ENCODE measurements at regions not wholly inside any gene's neighbourhood (a gene's known extent, or its start where the extent isn't known, plus 50 kb on each side); places are given as distances from the start of the nearest gene placed in this dataset.
"Not testable (repeated sequence)": the region's sequence is repeated elsewhere in the genome, so short reads cannot be mapped to it uniquely, and the experiment has no call there.

DNA sequence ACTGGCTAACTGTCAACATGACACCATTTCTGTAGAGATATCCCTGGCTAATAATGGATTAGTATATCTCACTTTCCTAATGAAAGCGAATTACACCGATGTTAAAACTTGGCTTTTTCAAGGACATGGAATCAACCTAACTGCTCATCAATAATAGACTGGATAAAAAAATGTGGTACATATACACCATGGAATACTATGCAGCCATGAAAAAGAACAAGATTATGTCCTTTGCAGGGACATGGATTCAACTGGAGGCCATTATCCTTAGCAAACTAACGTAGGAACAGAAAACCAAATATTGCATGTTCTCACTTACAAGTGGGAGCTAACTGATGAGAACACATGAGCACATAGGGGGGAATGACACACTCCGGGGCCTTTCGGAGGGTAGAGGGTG, 62.6 kb downstream of the ZIC1 start:
- no peak for DNase-seq

DNA sequence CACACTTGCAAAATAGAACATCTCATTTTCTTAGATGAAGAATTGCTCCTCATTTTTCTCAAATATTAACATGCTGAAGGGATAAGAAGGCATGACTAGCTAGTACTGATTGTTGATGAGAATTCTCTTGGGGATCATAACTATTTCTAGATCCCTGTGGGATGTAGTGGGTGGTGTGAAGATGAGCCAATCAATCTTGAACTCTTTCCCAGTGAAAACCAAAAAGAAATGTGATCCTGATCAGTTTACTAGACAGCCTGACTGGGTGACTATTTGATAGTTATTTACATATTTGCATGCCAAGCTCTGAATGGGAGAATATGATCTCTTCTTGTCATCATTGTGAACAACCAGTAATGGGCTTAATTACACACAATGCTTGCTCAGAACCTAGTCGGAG, 63.7 kb downstream of the ZIC1 start:
- no peak for DNase-seq

GRCh38 chr3:147483145-147483544, 74.0 kb downstream of the ZIC1 start:
- DNase-seq: no peak

DNA sequence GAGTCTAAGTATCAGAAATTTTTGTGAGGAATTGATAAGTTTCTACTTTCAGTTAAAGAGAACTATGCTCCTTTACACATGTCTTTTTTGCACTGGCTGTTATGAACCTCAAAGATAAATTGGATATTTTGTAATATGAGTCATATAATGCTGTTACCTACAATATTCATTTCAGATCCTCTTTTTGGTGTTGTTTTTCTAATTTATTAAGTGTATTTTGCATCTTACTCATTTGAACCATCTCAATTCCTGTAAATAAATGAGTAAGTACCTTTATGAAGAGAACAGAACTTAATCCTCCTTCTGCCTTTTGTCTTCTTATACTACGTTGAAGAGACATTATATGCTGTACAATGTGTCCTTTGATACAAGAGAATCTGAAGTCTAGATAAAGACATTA, 74.4 kb downstream of the ZIC1 start:
- no peak for DNase-seq

DNA sequence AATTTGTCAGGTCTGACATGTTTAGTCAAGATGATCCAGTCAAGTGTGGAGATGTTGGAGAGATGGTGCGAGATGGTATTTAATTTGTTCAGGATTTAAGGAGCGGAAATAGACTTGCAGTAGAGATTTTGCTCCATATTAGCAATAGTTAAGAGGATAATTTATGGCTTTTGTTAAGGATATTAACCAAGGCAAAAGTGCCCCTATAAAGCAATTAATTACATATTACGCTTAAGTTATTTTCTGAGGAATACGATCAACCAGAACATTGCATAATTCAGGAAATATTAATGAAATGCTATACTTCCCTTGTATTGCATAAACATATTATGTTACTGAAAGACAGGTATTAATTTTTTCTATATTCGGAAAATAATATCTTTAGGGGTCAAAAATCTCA, 83.9 kb downstream of the ZIC1 start:
- no peak for DNase-seq

DNA sequence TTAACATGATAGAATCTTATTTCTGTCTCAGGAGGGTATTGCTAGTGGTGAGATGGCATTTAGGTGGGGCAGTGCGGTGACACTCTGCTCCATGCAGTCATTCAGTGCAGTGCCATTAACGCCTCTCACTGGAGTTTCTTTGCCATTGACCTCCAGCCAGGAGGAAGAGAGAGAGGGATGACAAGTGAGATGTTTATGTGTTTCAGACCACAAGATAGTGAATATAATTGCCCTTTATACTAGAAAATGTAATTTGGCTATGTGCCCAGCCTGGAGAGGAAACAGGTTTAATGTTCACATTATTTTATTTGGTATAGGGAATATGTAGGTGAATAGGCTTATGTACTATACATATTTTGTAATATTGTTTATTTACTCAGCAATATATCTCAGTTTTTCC, 84.5 kb downstream of the ZIC1 start:
- no peak for DNase-seq

DNA sequence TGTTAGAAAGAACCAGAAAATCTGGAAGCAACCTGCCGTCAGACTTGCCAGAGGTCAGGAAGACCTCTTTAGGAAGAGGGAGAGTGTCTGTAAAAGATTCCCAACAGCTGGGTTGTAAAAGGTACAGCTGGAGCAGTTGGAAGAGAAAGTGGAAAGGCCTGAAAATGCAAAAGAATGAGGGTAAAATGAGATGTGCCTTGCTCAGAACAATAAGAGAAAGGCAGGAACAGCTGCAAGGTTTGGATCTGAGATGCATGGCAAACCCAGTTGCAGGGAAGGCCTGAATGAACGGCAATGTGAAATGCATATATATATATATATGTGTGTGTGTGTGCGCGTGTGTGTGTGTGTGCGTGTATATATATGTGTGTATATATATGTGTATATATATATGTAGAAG, 88.1 kb downstream of the ZIC1 start:
- no peak for DNase-seq

DNA sequence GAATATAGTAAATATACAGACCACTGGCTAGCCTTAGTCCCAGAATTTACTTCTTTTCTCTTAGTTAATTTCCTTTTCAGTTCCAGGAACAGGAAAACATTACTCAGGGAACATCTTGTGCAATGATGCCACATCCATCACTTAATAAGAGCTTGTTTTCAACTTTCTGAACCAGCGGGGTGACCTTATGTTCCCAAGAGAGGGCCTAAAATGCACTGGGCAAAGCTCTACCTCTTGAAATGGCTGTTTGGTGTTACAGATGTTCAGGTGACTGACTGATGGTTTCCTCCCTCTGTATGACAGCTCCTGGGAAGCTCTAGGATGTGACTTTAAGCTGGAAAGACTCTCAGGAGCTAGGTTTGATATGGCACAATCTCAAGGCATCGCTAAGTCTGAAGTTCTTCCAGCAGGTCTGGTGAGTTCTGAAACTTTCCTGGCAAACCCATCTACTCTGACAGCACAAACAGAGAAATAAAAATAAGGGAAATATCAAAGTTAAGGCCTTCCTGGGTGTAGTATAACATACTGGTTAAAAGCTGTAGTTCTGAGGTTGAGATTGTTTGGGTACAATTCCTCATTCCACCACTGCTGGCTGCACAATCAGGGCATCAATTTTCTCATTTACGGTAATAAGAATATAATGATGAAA, 98.6 kb downstream of the ZIC1 start:
- no peak for DNase-seq

DNA sequence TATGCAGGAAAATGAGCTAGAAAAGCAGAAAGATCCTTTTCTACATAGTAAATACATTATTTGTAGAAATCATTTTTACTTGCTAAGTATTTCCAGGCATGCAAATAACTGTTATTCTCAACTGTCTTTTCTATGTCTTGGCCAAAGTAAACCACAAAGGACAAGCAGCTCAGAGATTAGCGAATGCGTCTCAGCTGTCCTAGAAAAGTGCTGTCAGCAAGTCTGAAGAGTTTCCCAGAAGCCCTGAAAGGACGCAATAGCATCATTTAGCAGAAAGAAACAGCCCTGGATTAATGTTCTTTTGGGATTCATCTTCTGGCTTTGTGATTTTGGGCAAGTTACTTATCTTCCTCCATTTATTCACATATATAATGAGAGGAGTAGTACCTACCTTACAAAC, 100.3 kb downstream of the ZIC1 start:
- DNase-seq: no peak

GRCh38 chr3:147513785-147514184, 104.6 kb downstream of the ZIC1 start:
- no peak for DNase-seq

DNA sequence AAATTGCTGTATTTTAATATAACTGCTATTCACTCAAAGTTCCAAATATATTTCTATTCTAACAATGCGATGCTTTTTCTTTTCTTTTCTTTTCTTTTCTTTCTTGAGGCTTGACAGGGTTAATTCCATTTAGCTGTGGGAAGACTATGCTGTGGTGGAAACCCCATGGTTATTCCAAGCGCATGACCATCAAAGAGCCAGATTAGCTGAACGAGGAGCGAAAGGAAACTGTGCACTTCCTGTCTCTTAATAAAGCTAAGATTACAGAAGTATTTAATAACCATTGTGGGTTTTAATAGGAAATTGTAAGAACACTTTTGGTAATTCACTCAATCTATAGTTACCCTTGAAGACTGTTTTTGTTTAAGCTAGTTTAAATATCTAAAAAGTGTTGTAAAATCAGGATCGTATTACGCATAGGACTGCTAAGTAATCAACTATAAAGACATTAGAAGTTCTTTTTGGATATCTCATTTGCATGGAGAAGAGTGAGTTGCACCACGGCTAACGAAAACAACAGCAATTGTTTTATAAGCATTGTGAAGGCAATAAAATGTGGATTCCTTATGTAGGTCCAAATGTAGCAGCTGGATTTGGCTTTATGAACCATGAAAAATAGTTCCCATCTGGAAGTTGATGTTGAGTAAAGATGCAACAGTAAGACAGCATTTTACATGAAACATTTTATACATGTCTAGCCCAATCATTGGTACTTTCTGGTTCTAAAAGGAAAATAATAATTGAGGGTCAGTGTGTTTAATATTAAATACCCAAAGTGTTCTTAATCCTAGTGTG, 105.4 kb downstream of the ZIC1 start:
- no peak for DNase-seq

- DNase-seq: no peak
Measured at GRCh38 chr3:147518465-147518864, 109.3 kb downstream of the ZIC1 start.

DNA sequence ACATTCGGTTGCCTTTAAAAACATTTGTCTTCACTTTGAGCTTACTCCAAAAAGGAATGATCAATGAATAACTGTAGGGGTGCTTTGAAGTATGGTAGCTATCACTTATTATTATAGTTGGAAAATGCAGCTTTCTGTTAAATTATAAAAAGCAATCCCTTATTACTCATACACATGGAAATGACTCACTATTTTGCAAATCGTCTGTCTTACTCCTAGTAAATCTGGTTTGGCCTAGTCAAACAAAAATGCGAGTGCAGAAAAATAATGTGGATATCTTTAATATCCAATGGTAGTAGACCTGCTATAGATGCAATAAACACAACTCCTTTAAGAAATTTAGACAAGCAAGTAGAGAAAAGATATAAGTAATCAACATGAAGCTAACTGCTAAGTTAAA, 112.5 kb downstream of the ZIC1 start:
- DNase-seq: no peak

DNA sequence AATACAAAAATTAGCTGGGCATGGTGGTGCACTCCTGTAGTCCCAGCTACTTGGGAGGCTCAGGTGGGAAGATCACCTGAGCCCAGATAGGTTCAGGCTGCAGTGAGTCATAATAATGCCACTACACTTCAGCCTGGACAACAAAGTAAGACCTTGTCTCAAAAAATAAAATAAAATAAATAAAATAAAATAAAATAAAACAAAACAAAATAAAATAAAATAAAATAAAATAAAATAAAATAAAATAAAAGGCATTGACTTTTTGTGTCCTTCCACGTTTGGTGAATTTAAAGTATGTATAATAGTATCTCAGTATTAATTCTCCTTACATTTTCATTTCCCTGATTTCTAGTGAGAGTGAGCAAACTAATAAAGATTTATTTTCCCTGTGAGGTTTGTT, 113.6 kb downstream of the ZIC1 start:
- not testable (repeated sequence) for DNase-seq

DNA sequence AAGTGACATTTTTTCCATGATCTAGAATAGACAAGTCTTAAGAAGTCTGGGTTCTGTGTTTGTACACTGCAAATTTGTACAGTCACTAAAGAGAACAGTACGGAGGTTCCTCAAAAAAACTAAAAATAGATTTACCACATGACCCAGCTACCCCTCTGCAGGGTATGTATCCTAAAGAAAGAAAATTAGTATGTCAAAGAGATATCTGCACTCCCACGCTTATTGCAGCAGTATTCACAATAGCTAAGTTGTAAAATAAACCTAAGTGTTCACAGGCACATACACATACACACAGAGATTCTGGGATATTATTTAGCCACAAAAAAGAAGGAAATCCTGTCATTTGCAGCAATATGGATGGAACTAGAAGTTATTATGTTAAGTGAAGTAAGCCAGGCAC, 120.4 kb downstream of the ZIC1 start:
- DNase-seq: no peak

- no peak for DNase-seq
Measured at GRCh38 chr3:147538034-147538433, 128.9 kb downstream of the ZIC1 start.

GRCh38 chr3:147540921-147541320, 131.8 kb downstream of the ZIC1 start:
- DNase-seq: no peak

DNA sequence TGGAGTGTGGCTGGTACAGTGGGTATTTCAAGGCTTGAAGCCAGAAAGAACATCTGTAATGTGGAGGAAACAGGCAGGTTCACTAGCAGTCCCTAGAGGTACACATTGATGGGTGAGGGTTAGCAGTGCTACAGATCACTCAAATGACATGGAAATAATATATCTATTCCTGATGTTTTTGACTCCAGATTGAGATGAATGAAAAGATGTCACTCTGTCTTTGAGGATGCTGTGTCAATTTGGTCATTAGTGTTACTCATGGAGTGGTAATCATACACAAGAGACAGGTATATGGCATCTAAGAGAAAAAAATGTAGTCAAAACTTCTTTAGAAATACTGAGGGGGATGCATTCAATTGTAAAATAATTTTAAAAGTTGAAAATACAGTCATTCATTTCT, 135.1 kb downstream of the ZIC1 start:
- no peak for DNase-seq

GRCh38 chr3:147551491-147551890, 142.3 kb downstream of the ZIC1 start:
- DNase-seq: no peak

- DNase-seq: no peak
Measured at GRCh38 chr3:147554332-147554731, 145.2 kb downstream of the ZIC1 start.

DNA sequence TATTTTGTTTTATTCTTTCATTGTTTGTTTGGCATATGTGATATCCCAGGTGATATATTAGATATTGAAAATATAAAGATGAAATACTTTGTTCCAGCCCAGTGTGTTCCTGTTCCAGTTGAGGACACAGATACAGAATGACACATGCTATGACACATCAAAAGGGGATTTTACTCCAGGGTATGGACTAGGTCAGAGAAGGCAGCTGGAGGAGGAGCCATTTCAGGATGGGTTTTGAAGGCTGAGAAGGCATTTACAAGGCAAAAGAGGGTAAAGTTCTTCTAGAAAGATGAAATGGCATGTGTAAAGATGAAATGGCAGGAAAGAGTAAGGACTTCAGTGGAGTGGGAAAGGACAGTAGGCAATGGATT, 163.8 kb downstream of the ZIC1 start:
- DNase-seq: no peak

GRCh38 chr3:147574621-147575020, 165.5 kb downstream of the ZIC1 start:
- no peak for DNase-seq

DNA sequence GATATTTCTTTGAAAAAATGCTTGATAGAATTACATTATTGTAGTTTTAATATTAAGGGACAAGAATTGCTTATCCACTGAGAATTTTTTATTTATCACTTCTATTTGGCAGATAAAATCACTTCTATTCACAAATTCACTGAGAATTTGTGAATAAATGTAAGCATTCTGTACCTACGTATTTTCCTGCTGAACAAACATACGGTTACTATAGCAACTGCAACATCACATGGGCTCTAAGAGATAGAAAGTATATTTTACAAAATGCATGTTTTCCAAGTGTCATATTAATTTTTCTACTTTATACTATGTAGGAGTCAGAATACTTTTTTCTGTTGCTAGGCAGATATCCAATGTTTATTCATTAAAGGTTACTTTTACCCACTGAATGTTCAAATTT, 166.2 kb downstream of the ZIC1 start:
- no peak for DNase-seq

DNA sequence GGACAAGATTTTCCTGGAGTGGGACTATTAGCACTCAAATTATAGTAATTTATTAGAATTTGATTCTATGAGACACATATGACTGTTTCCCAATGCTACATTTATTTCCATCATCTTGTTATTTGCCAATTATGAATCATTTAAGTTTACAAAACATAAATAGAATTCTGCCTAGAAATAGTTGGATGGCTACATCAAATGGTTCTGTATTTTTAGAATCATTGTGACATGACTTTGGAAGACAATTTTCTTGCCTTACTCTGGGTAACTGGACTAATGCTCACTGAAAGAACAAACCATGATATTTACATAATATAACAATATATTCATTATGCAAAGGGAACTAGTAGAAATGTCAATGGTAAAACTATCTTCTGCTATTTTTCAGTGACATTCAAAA, 173.5 kb downstream of the ZIC1 start:
- no peak for DNase-seq

DNA sequence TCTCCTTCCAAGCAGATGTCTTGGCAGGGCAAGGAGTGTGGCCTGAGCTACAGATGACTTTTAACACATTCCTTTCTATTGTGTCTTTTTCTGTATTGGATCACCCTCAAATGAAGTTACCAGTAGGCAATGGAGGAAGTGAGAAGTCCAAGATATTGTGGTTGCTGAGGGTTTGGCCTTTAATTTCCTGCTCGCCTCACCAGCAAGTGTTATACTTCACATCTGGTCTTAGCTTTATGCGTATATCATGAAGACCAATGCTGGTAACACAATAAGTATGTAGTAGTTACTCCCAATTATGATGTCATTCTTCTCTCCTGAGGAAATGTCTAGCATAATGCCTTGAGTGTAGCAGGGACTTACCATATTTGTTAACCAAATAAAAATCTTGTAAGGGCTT, 179.9 kb downstream of the ZIC1 start:
- no peak for DNase-seq

Data from NCI-H2029 (cell line).